ENCODE measurements at regions not wholly inside any gene's neighbourhood (a gene's known extent, or its start where the extent isn't known, plus 50 kb on each side); places are given as distances from the start of the nearest gene placed in this dataset.

GRCh38 chr2:157932480-157933159, 56.5 kb upstream of the ACVR1 start (continued):
- TF ChIP-seq, protein P1, sequence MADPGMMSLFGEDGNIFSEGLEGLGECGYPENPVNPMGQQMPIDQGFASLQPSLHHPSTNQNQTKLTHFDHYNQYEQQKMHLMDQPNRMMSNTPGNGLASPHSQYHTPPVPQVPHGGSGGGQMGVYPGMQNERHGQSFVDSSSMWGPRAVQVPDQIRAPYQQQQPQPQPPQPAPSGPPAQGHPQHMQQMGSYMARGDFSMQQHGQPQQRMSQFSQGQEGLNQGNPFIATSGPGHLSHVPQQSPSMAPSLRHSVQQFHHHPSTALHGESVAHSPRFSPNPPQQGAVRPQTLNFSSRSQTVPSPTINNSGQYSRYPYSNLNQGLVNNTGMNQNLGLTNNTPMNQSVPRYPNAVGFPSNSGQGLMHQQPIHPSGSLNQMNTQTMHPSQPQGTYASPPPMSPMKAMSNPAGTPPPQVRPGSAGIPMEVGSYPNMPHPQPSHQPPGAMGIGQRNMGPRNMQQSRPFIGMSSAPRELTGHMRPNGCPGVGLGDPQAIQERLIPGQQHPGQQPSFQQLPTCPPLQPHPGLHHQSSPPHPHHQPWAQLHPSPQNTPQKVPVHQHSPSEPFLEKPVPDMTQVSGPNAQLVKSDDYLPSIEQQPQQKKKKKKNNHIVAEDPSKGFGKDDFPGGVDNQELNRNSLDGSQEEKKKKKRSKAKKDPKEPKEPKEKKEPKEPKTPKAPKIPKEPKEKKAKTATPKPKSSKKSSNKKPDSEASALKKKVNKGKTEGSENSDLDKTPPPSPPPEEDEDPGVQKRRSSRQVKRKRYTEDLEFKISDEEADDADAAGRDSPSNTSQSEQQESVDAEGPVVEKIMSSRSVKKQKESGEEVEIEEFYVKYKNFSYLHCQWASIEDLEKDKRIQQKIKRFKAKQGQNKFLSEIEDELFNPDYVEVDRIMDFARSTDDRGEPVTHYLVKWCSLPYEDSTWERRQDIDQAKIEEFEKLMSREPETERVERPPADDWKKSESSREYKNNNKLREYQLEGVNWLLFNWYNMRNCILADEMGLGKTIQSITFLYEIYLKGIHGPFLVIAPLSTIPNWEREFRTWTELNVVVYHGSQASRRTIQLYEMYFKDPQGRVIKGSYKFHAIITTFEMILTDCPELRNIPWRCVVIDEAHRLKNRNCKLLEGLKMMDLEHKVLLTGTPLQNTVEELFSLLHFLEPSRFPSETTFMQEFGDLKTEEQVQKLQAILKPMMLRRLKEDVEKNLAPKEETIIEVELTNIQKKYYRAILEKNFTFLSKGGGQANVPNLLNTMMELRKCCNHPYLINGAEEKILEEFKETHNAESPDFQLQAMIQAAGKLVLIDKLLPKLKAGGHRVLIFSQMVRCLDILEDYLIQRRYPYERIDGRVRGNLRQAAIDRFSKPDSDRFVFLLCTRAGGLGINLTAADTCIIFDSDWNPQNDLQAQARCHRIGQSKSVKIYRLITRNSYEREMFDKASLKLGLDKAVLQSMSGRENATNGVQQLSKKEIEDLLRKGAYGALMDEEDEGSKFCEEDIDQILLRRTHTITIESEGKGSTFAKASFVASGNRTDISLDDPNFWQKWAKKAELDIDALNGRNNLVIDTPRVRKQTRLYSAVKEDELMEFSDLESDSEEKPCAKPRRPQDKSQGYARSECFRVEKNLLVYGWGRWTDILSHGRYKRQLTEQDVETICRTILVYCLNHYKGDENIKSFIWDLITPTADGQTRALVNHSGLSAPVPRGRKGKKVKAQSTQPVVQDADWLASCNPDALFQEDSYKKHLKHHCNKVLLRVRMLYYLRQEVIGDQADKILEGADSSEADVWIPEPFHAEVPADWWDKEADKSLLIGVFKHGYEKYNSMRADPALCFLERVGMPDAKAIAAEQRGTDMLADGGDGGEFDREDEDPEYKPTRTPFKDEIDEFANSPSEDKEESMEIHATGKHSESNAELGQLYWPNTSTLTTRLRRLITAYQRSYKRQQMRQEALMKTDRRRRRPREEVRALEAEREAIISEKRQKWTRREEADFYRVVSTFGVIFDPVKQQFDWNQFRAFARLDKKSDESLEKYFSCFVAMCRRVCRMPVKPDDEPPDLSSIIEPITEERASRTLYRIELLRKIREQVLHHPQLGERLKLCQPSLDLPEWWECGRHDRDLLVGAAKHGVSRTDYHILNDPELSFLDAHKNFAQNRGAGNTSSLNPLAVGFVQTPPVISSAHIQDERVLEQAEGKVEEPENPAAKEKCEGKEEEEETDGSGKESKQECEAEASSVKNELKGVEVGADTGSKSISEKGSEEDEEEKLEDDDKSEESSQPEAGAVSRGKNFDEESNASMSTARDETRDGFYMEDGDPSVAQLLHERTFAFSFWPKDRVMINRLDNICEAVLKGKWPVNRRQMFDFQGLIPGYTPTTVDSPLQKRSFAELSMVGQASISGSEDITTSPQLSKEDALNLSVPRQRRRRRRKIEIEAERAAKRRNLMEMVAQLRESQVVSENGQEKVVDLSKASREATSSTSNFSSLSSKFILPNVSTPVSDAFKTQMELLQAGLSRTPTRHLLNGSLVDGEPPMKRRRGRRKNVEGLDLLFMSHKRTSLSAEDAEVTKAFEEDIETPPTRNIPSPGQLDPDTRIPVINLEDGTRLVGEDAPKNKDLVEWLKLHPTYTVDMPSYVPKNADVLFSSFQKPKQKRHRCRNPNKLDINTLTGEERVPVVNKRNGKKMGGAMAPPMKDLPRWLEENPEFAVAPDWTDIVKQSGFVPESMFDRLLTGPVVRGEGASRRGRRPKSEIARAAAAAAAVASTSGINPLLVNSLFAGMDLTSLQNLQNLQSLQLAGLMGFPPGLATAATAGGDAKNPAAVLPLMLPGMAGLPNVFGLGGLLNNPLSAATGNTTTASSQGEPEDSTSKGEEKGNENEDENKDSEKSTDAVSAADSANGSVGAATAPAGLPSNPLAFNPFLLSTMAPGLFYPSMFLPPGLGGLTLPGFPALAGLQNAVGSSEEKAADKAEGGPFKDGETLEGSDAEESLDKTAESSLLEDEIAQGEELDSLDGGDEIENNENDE (IDR thresholded peaks at IDR 0.05; ENCODE audit: insufficient replicate concordance, low read length), result peak; percentile 85
- 0 out of 4 replicates have a peak, but pooled peaks of 1 of the 2 experiments have one; percentile 17 for TF ChIP-seq SIN3A (conservative IDR thresholded peaks at IDR 0.05 in 1 of 2, IDR thresholded peaks at IDR 0.05 in 1 of 2; ENCODE audit: low read depth in 1 of 2, low read length in 2 of 2)
- no peak for TF ChIP-seq USF2 (IDR thresholded peaks at IDR 0.05; ENCODE audit: low read length)
- no peak for TF ChIP-seq HDAC6 (IDR thresholded peaks at IDR 0.05; ENCODE audit: low read depth, low read length)
- peak; percentile 37; the same call in 1 of the 2 replicates for TF ChIP-seq JUND (IDR thresholded peaks at IDR 0.05; ENCODE audit: low read length)
- peak; percentile 77; the same call in 1 of the 2 replicates for TF ChIP-seq EGR1 (IDR thresholded peaks at IDR 0.05; ENCODE audit: borderline replicate concordance, low read depth, low read length)
- TF ChIP-seq ASH2L (IDR thresholded peaks at IDR 0.05; ENCODE audit: low read length), result peak; percentile 94
- TF ChIP-seq BCL11A (IDR thresholded peaks at IDR 0.05; ENCODE audit: low read depth in 2 of 2, low read length in 2 of 2), result peak; percentile 67 to 83
- no peak for TF ChIP-seq FOSL1 (IDR thresholded peaks at IDR 0.05; ENCODE audit: insufficient read depth, low read depth, low read length)

Data from H1 (cell line).